Large intestine (tissue), 3 donors: ENCODE measurements at regions not wholly inside any gene's neighbourhood (a gene's known extent, or its start where the extent isn't known, plus 50 kb on each side); places are given as distances from the start of the nearest gene placed in this dataset.

Experiments
- DNase-seq, 2 donors: peaks; one replicate each; pipeline versions ENCODE4 v3.0.0 to v3.0.0-alpha.2; 2013
- H3K27ac ChIP-seq: one replicate; pipeline ENCODE4 v1.5.1; 2013; ENCODE audit warnings: low read length
- H3K27me3 ChIP-seq: 2 replicates; pipeline ENCODE4 v1.6.1; 2013; ENCODE audit warnings: low read length; ENCODE audit not compliant: control insufficient read depth, insufficient read depth
- H3K36me3 ChIP-seq: 2 replicates; pipeline ENCODE4 v1.6.1; 2013; ENCODE audit warnings: low read length; ENCODE audit not compliant: control insufficient read depth, insufficient read depth
- H3K4me1 ChIP-seq: one replicate; pipeline ENCODE4 v1.6.1; 2013; ENCODE audit warnings: low read length; ENCODE audit not compliant: control insufficient read depth, insufficient read depth
- H3K4me3 ChIP-seq: one replicate; pipeline ENCODE4 v1.5.1; 2013; ENCODE audit warnings: low read length
- H3K9me3 ChIP-seq: one replicate; pipeline ENCODE4 v1.6.1; 2013; ENCODE audit warnings: mild to moderate bottlenecking, low read depth, low read length, moderate library complexity; ENCODE audit not compliant: control insufficient read depth
- WGBS: methylation state at CpG from one replicate; pipeline ENCODE4 v1.1.5; 2013; ENCODE audit warnings: low lambda C conversion rate; ENCODE audit not compliant: insufficient coverage; 5-methylcytosine and 5-hydroxymethylcytosine counted together

- Histone ChIP-seq H3K9me3 (no peaks in the 10 kb centered on the region), H3K27ac (no peak overlapping the region), H3K27me3 (peaks cover 1% of the 10 kb centered on the region), H3K36me3 (no peaks in the 10 kb centered on the region), H3K4me3 (no peak overlapping the region), H3K4me1 (no peaks in the 10 kb centered on the region)
- WGBS = no CpG with 5 or more reads among the region's 2 CpGs
- no peak for DNase-seq
Measured at GRCh38 chr20:1792274-1792673, 102.9 kb upstream of the SIRPA start.

GRCh38 chr20:1790386-1790785 lies 104.8 kb upstream of the SIRPA start:
- H3K4me3 ChIP-seq = no peak overlapping the region
- no peak for DNase-seq
- peaks cover 3% of the 10 kb centered on the region for H3K27me3 ChIP-seq
- no peaks in the 10 kb centered on the region for H3K9me3 ChIP-seq
- WGBS = no CpG with 5 or more reads among the region's 3 CpGs
- H3K36me3 ChIP-seq = no peaks in the 10 kb centered on the region
- H3K4me1 ChIP-seq = no peaks in the 10 kb centered on the region
- no peak overlapping the region for H3K27ac ChIP-seq

GRCh38 chr20:1788044-1788443 lies 107.2 kb upstream of the SIRPA start:
- no peaks in the 10 kb centered on the region for H3K36me3 ChIP-seq
- no peaks in the 10 kb centered on the region for H3K4me1 ChIP-seq
- DNase-seq = no peak
- no peak overlapping the region for H3K4me3 ChIP-seq
- WGBS = 100% methylated on average over 1 of the region's 4 CpGs
- peaks cover 3% of the 10 kb centered on the region for H3K27me3 ChIP-seq
- H3K9me3 ChIP-seq = no peaks in the 10 kb centered on the region
- H3K27ac ChIP-seq = no peak overlapping the region

- Histone ChIP-seq H3K36me3 (no peaks in the 10 kb centered on the region), H3K4me1 (no peaks in the 10 kb centered on the region), H3K9me3 (no peaks in the 10 kb centered on the region), H3K4me3 (no peak overlapping the region), H3K27me3 (peaks cover 3% of the 10 kb centered on the region), H3K27ac (no peak overlapping the region)
- DNase-seq = no peak
- no CpG with 5 or more reads among the region's 6 CpGs for WGBS
Measured at GRCh38 chr20:1786486-1786885, 108.7 kb upstream of the SIRPA start.

- Histone ChIP-seq H3K36me3 (no peaks in the 10 kb centered on the region), H3K9me3 (no peaks in the 10 kb centered on the region), H3K27me3 (peaks cover 3% of the 10 kb centered on the region), H3K27ac (no peak overlapping the region), H3K4me3 (no peak overlapping the region), H3K4me1 (no peaks in the 10 kb centered on the region)
- DNase-seq = no peak
- WGBS = no CpG with 5 or more reads among the region's 4 CpGs
Measured at GRCh38 chr20:1784586-1784985, 110.6 kb upstream of the SIRPA start.

GRCh38 chr20:1783245-1783644 lies 112.0 kb upstream of the SIRPA start:
- no peaks in the 10 kb centered on the region for H3K9me3 ChIP-seq
- H3K27me3 ChIP-seq = peaks cover 3% of the 10 kb centered on the region
- H3K4me3 ChIP-seq = no peak overlapping the region
- no peaks in the 10 kb centered on the region for H3K4me1 ChIP-seq
- no peak for DNase-seq
- H3K36me3 ChIP-seq = no peaks in the 10 kb centered on the region
- WGBS = no CpG with 5 or more reads among the region's 4 CpGs
- H3K27ac ChIP-seq = no peak overlapping the region

GRCh38 chr20:1782181-1782580 lies 113.0 kb upstream of the SIRPA start:
- no peaks in the 10 kb centered on the region for H3K36me3 ChIP-seq
- no CpG with 5 or more reads among the region's 3 CpGs for WGBS
- no peak overlapping the region for H3K27ac ChIP-seq
- DNase-seq = no peak
- H3K27me3 ChIP-seq = peaks cover 1% of the 10 kb centered on the region
- no peaks in the 10 kb centered on the region for H3K4me1 ChIP-seq
- H3K4me3 ChIP-seq = no peak overlapping the region
- H3K9me3 ChIP-seq = no peaks in the 10 kb centered on the region

GRCh38 chr20:1779567-1779966 lies 115.6 kb upstream of the SIRPA start:
- Histone ChIP-seq H3K4me1 (peaks cover 5% of the 10 kb centered on the region), H3K27me3 (no peaks in the 10 kb centered on the region), H3K4me3 (no peak overlapping the region), H3K9me3 (no peaks in the 10 kb centered on the region), H3K27ac (no peak overlapping the region), H3K36me3 (no peaks in the 10 kb centered on the region)
- no CpG with 5 or more reads among the region's 5 CpGs for WGBS
- no peak for DNase-seq

GRCh38 chr20:1778338-1778737 lies 116.9 kb upstream of the SIRPA start:
- Histone ChIP-seq H3K36me3 (no peaks in the 10 kb centered on the region), H3K27me3 (no peaks in the 10 kb centered on the region), H3K9me3 (no peaks in the 10 kb centered on the region), H3K4me3 (no peak overlapping the region), H3K27ac (no peak overlapping the region), H3K4me1 (peaks cover 5% of the 10 kb centered on the region)
- DNase-seq = no peak
- no CpG with 5 or more reads among the region's 12 CpGs for WGBS

GRCh38 chr20:1777476-1777820 lies 117.8 kb upstream of the SIRPA start:
- no peak for DNase-seq
- Histone ChIP-seq H3K4me3 (peak overlapping the region; percentile 59), H3K27me3 (no peaks in the 10 kb centered on the region), H3K36me3 (no peaks in the 10 kb centered on the region), H3K4me1 (peaks cover 5% of the 10 kb centered on the region), H3K9me3 (no peaks in the 10 kb centered on the region), H3K27ac (no peak overlapping the region)
- 3% methylated on average over 5 of the region's 14 CpGs for WGBS

- H3K4me3 ChIP-seq = peak overlapping the region; percentile 59
- DNase-seq = peak; percentile 78 to 83
- H3K9me3 ChIP-seq = no peaks in the 10 kb centered on the region
- no CpG with 5 or more reads among the region's 35 CpGs for WGBS
- H3K4me1 ChIP-seq = peaks cover 5% of the 10 kb centered on the region
- H3K36me3 ChIP-seq = no peaks in the 10 kb centered on the region
- H3K27ac ChIP-seq = peak overlapping the region; percentile 24
- H3K27me3 ChIP-seq = no peaks in the 10 kb centered on the region
Measured at GRCh38 chr20:1776681-1777475, 118.3 kb upstream of the SIRPA start.
